RWPE2 (cell line): ENCODE measurements at regions not wholly inside any gene's neighbourhood (a gene's known extent, or its start where the extent isn't known, plus 50 kb on each side); places are given as distances from the start of the nearest gene placed in this dataset.

Experiments
- ATAC-seq: fragments of 200-7000 bp; cut with Tn5 transposase; 3 replicates; pipeline ENCODE4 v1.9.1; 2021; ENCODE audit warnings: low read depth
- DNase-seq: peaks from one replicate; pipeline ENCODE4 v3.0.0-alpha.2; 2020; ENCODE audit warnings: low spot score
- H3K27ac ChIP-seq: fragments of 450-650 bp; 2 replicates; pipeline ENCODE4 v1.5.1; 2017; ENCODE audit warnings: mild to moderate bottlenecking; ENCODE audit not compliant: poor library complexity, severe bottlenecking
- H3K27me3 ChIP-seq: fragments of 250-450 bp; sonication (Bioruptor Pico); 2 replicates; pipeline ENCODE4 v1.5.1; 2021; ENCODE audit warnings: mild to moderate bottlenecking, moderate library complexity; ENCODE audit not compliant: insufficient read depth, poor library complexity, severe bottlenecking
- H3K36me3 ChIP-seq: fragments of 250-450 bp; sonication (Bioruptor Pico); 2 replicates; pipeline ENCODE4 v1.5.1; 2020; ENCODE audit warnings: low read depth, mild to moderate bottlenecking, moderate library complexity
- H3K4me1 ChIP-seq: fragments of 250-450 bp; sonication (Bioruptor Pico); 2 replicates; pipeline ENCODE4 v1.5.1; 2021; ENCODE audit warnings: mild to moderate bottlenecking, moderate library complexity; ENCODE audit not compliant: insufficient read depth, poor library complexity, severe bottlenecking
- H3K4me3 ChIP-seq: fragments of 250-450 bp; sonication (Bioruptor Pico); 2 replicates; pipeline ENCODE4 v1.5.1; 2021; ENCODE audit warnings: mild to moderate bottlenecking, moderate library complexity; ENCODE audit not compliant: severe bottlenecking
- H3K9me3 ChIP-seq: fragments of 250-450 bp; sonication (Bioruptor Pico); 2 replicates; pipeline ENCODE4 v1.5.1; 2021; ENCODE audit warnings: mild to moderate bottlenecking, moderate library complexity; ENCODE audit not compliant: severe bottlenecking
- TF ChIP-seq, protein P1 (sequence below): fragments of 450-650 bp; IDR thresholded peaks from one replicate; pipeline ENCODE4 v1.5.1; 2017; ENCODE audit warnings: mild to moderate bottlenecking, moderate library complexity; ENCODE audit not compliant: poor library complexity, severe bottlenecking

DNA sequence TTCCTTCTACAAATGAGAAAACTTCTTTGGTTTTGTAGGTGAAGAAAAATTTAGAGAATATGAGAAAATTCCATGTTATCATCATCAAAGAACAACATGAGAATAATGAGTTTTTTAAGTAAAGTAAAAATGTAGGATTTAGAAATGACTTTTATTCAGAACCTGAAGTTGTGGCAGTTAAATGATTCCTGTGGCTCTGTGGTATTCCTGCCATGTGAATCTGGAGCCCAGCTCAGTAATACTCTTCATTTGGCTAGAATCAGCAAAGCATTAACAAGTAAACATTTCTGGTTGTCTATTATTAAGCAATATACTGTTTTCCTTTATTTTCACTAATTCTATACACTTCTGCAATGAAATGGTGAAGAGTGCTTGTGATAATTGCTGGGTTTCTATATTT lies 95.6 kb upstream of the E2F7 start:
- Histone ChIP-seq H3K27me3 (no peaks in the 10 kb centered on the region), H3K4me1 (no peaks in the 10 kb centered on the region)
- TF ChIP-seq, protein P1, sequence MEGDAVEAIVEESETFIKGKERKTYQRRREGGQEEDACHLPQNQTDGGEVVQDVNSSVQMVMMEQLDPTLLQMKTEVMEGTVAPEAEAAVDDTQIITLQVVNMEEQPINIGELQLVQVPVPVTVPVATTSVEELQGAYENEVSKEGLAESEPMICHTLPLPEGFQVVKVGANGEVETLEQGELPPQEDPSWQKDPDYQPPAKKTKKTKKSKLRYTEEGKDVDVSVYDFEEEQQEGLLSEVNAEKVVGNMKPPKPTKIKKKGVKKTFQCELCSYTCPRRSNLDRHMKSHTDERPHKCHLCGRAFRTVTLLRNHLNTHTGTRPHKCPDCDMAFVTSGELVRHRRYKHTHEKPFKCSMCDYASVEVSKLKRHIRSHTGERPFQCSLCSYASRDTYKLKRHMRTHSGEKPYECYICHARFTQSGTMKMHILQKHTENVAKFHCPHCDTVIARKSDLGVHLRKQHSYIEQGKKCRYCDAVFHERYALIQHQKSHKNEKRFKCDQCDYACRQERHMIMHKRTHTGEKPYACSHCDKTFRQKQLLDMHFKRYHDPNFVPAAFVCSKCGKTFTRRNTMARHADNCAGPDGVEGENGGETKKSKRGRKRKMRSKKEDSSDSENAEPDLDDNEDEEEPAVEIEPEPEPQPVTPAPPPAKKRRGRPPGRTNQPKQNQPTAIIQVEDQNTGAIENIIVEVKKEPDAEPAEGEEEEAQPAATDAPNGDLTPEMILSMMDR = no peak

DNA sequence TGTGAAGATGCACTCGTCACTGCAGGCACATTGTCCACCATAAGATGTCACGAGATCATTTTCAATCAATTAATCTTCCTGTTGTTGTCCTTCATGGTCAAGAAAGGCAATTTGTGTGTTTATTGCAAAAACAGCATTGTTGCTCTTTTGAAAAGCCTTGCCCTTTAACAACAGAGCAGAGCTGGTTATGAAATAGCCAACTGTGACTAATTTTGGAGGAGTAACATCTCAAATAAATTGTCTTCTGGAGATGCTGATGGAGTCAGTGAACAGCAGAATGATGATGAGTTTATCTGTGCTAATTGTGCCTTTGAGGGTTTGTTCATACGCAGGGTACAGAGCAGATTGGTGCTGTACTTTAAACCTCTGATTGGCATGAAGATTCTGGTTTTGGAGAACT lies 88.3 kb upstream of the E2F7 start:
- H3K4me1 ChIP-seq = no peaks in the 10 kb centered on the region
- H3K27ac ChIP-seq = no peak overlapping the region
- H3K27me3 ChIP-seq = no peaks in the 10 kb centered on the region
- H3K36me3 ChIP-seq = no peaks in the 10 kb centered on the region
- ATAC-seq = no peak
- H3K9me3 ChIP-seq = no peaks in the 10 kb centered on the region
- DNase-seq = no peak
- TF ChIP-seq, protein P1 = no peak
- no peak overlapping the region for H3K4me3 ChIP-seq

More for the DNA sequence above, 95.6 kb upstream of the E2F7 start:
- no peak overlapping the region for H3K27ac ChIP-seq
- no peak overlapping the region for H3K4me3 ChIP-seq
- H3K9me3 ChIP-seq = no peaks in the 10 kb centered on the region
- ATAC-seq (no peak), DNase-seq (no peak)
- H3K36me3 ChIP-seq = no peaks in the 10 kb centered on the region

DNA sequence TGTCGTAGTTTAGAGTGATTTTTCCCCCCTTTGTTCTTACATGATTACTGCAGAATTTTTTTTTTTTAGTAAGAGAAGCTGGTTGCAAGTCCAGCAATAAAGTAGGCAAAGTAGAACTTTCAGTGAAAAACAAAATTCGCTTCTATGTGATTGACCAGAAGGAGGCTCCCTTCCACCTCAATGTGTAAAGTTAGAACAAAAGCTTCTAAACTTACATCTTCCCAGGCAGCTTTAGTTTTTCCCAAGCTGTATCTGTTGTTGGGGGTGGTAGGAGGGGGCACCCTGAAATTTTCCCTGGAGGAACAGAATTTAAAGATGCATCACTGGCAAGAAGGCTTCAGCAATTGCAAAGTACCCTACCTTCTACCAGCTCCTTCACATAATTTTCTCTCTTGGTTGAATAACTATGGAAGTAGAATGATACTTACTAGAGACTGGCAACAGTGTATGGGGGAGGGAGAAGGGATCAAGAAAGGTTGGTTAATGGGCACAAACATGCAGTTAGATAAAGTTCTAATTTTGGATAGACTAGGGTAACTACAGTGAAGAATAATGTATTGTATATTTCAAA lies 87.3 kb upstream of the E2F7 start:
- TF ChIP-seq, protein P1 = peak; percentile 80
- DNase-seq (no peak), ATAC-seq (0 out of 3 replicates have a peak, but pooled peaks have one; percentile 17)
- H3K9me3 ChIP-seq = no peaks in the 10 kb centered on the region
- H3K27ac ChIP-seq = no peak overlapping the region
- no peaks in the 10 kb centered on the region for H3K27me3 ChIP-seq
- no peaks in the 10 kb centered on the region for H3K4me1 ChIP-seq
- no peaks in the 10 kb centered on the region for H3K36me3 ChIP-seq
- H3K4me3 ChIP-seq = no peak overlapping the region

DNA sequence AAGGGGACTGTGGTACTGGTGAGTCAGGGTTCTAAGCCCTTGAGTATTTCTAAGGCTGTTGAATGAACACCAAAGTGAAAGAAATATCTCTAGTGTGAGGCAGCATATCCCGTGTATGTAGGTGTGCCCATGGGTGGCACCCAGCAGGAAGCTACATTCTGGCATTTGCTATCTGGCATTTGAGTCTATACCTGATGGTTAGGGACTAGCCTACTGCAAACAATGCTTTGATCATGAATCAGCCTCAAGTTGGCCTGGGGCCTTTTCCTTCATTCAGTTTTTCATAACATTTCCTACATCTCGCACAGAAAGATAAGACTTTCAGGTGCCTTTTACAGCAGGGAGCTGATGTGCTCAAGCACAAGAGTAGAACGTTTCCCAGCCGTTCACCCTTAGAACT lies 85.7 kb upstream of the E2F7 start:
- Histone ChIP-seq H3K36me3 (no peaks in the 10 kb centered on the region), H3K27me3 (no peaks in the 10 kb centered on the region), H3K27ac (no peak overlapping the region), H3K4me1 (no peaks in the 10 kb centered on the region), H3K4me3 (no peak overlapping the region), H3K9me3 (no peaks in the 10 kb centered on the region)
- DNase-seq = no peak
- TF ChIP-seq, protein P1 = no peak
- ATAC-seq = peak; percentile 83

DNA sequence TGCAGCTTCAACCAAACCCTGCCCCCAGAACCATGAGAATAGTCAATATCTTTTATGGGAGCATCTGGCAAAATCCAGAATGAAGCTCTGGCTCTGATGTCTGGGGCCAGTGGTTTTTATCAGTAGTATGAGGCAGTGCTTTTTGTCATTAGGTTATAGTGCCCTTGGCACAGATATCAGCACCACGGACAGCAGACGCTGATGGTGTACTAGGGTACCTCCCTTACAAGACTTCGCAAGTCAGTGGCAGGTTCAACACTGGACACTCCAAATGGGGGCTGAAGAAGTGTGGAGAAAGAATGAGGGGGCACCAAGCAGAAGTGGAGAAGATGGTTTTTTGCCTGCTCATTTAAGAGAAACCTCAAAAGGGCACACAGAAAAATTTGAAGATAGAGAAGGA lies 68.2 kb upstream of the E2F7 start:
- Histone ChIP-seq H3K27ac (no peak overlapping the region), H3K36me3 (no peaks in the 10 kb centered on the region), H3K27me3 (no peaks in the 10 kb centered on the region), H3K4me3 (no peak overlapping the region), H3K4me1 (no peaks in the 10 kb centered on the region), H3K9me3 (no peaks in the 10 kb centered on the region)
- TF ChIP-seq, protein P1 = no peak
- no peak for DNase-seq
- ATAC-seq = peak; percentile 78
